Activated CD8-positive, alpha-beta T cell treated with anti-CD3 and anti-CD28 coated beads for 36 hours (primary cell): ENCODE measurements at regions not wholly inside any gene's neighbourhood (a gene's known extent, or its start where the extent isn't known, plus 50 kb on each side); places are given as distances from the start of the nearest gene placed in this dataset.

Source experiments
- ATAC-seq: fragments of 200-7000 bp; cut with Tn5 transposase; one replicate; pipeline ENCODE4 v1.10.0; 2021; ENCODE audit warnings: mild to moderate bottlenecking, moderate library complexity
- CTCF ChIA-PET: fragments of 350-600 bp; sonication (Branson Sonifier 250); formaldehyde crosslinking; loops from one replicate; lab custom pipeline; 2021; ENCODE audit warnings: antibody characterized with exemption; lab: Charles Lee
- POLR2A ChIA-PET: fragments of 350-600 bp; sonication (Branson Sonifier 250); formaldehyde crosslinking; loops from one replicate; lab custom pipeline; 2021; ENCODE audit warnings: antibody characterized with exemption; lab: Charles Lee
- DNase-seq: peaks from one replicate; pipeline ENCODE4 v3.0.0-alpha.2; 2020
- H3K27ac Mint-ChIP-seq: one replicate; pipeline ENCODE4 v1.8.0; 2021; ENCODE audit warnings: mild to moderate bottlenecking, mixed read lengths
- H3K27me3 Mint-ChIP-seq: one replicate; pipeline ENCODE4 v1.8.0; 2021; ENCODE audit warnings: mixed read lengths
- H3K36me3 Mint-ChIP-seq: one replicate; pipeline ENCODE4 v1.8.0; 2021; ENCODE audit warnings: low read depth, mixed read lengths
- H3K4me1 Mint-ChIP-seq: one replicate; pipeline ENCODE4 v1.8.0; 2021; ENCODE audit warnings: low read depth, mixed read lengths
- H3K4me3 Mint-ChIP-seq: one replicate; pipeline ENCODE4 v1.8.0; 2021; ENCODE audit warnings: mild to moderate bottlenecking, moderate library complexity, mixed read lengths
- H3K9me3 Mint-ChIP-seq: one replicate; pipeline ENCODE4 v1.8.0; 2021; ENCODE audit warnings: mixed read lengths
- intact Hi-C: fragments of 100-400 bp; cut with micrococcal nuclease; formaldehyde crosslinking; loops from one replicate; pipeline ENCODE4 v1.10.0; 2022
- TF ChIP-seq, protein P1 (sequence below): fragments of 200-600 bp; IDR thresholded peaks from one replicate; pipeline ENCODE4 v1.8.0; 2022; ENCODE audit warnings: antibody characterized with exemption, mild to moderate bottlenecking

- no peak overlapping the region for H3K27ac Mint-ChIP-seq
- CTCF ChIA-PET: no interaction called here
- ATAC-seq (no peak), DNase-seq (no peak)
- intact Hi-C loops: no loop called here
- H3K36me3 Mint-ChIP-seq: no peaks in the 10 kb centered on the region
- H3K4me1 Mint-ChIP-seq: no peaks in the 10 kb centered on the region
- H3K9me3 Mint-ChIP-seq: no peaks in the 10 kb centered on the region
- POLR2A ChIA-PET: interaction anchor here (0.7 kb wide), 1 partner anchor 655 kb away, joined by 3 read pairs; no protein-coding TSS in a partner anchor
- H3K4me3 Mint-ChIP-seq: no peak overlapping the region
- no peaks in the 10 kb centered on the region for H3K27me3 Mint-ChIP-seq
- TF ChIP-seq, protein P1, sequence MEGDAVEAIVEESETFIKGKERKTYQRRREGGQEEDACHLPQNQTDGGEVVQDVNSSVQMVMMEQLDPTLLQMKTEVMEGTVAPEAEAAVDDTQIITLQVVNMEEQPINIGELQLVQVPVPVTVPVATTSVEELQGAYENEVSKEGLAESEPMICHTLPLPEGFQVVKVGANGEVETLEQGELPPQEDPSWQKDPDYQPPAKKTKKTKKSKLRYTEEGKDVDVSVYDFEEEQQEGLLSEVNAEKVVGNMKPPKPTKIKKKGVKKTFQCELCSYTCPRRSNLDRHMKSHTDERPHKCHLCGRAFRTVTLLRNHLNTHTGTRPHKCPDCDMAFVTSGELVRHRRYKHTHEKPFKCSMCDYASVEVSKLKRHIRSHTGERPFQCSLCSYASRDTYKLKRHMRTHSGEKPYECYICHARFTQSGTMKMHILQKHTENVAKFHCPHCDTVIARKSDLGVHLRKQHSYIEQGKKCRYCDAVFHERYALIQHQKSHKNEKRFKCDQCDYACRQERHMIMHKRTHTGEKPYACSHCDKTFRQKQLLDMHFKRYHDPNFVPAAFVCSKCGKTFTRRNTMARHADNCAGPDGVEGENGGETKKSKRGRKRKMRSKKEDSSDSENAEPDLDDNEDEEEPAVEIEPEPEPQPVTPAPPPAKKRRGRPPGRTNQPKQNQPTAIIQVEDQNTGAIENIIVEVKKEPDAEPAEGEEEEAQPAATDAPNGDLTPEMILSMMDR: no peak
These were observed 263.1 kb upstream of the HSF2 start for GRCh38 chr6:122136386-122136785.

DNA sequence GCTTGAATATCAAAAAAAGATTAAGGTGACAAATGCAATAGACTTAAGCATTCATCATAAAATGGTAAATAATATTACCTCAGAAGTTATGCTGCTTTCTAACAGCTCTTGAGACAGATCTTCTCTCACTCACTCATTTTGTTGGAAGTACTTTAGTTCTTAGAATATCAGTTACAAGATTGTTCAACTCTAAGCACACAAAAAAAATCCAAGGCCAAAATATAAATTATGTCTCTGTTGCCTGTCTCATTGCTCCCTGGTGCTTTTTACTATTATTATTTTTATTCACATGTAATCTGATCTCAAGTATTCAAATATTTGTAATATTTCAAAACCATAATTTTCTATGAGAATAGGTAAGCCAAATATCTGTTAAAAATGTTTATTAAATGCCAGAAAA is 259.4 kb upstream of the HSF2 start:
- no peak for ATAC-seq
- Mint-ChIP-seq H3K27ac (no peak overlapping the region), H3K4me1 (no peaks in the 10 kb centered on the region), H3K9me3 (no peaks in the 10 kb centered on the region), H3K27me3 (no peaks in the 10 kb centered on the region), H3K36me3 (no peaks in the 10 kb centered on the region), H3K4me3 (no peak overlapping the region)
- no peak for DNase-seq
- POLR2A ChIA-PET: no interaction called here
- CTCF ChIA-PET: no interaction called here
- TF ChIP-seq, protein P1: no peak
- intact Hi-C loops: no loop called here

- intact Hi-C loops: no loop called here
- ChIA-PET POLR2A (no interaction called here), CTCF (no interaction called here)
- no peak for ATAC-seq
- Mint-ChIP-seq H3K4me3 (no peak overlapping the region), H3K9me3 (no peaks in the 10 kb centered on the region), H3K4me1 (no peaks in the 10 kb centered on the region), H3K27me3 (no peaks in the 10 kb centered on the region), H3K36me3 (no peaks in the 10 kb centered on the region), H3K27ac (no peak overlapping the region)
- DNase-seq: no peak
- TF ChIP-seq, protein P1: no peak
These were observed 258.2 kb upstream of the HSF2 start for GRCh38 chr6:122141246-122141645.

GRCh38 chr6:122143813-122144601 is 255.4 kb upstream of the HSF2 start:
- intact Hi-C loops: no loop called here
- CTCF ChIA-PET: no interaction called here
- Mint-ChIP-seq H3K27ac (no peak overlapping the region), H3K36me3 (no peaks in the 10 kb centered on the region), H3K9me3 (no peaks in the 10 kb centered on the region), H3K27me3 (no peaks in the 10 kb centered on the region), H3K4me3 (no peak overlapping the region), H3K4me1 (no peaks in the 10 kb centered on the region)
- TF ChIP-seq, protein P1: no peak
- DNase-seq (no peak), ATAC-seq (no peak)
- POLR2A ChIA-PET: interaction anchor here (0.6 kb wide), 1 partner anchor 558 kb away, joined by 3 read pairs; no protein-coding TSS in a partner anchor

- Mint-ChIP-seq H3K36me3 (no peaks in the 10 kb centered on the region), H3K27ac (no peak overlapping the region), H3K4me3 (no peak overlapping the region), H3K27me3 (no peaks in the 10 kb centered on the region), H3K9me3 (no peaks in the 10 kb centered on the region), H3K4me1 (no peaks in the 10 kb centered on the region)
- ATAC-seq (no peak), DNase-seq (no peak)
- TF ChIP-seq, protein P1: no peak
- ChIA-PET POLR2A (no interaction called here), CTCF (no interaction called here)
- intact Hi-C loops: no loop called here
These were observed 254.2 kb upstream of the HSF2 start for GRCh38 chr6:122145246-122145645.
